GM23338 (cell line): ENCODE measurements at regions not wholly inside any gene's neighbourhood (a gene's known extent, or its start where the extent isn't known, plus 50 kb on each side); places are given as distances from the start of the nearest gene placed in this dataset.

Experiments used
- ATAC-seq: fragments of 200-7000 bp; cut with Tn5 transposase; 3 replicates; pipeline ENCODE4 v1.9.1; 2020
- DNase-seq: peaks from one replicate; pipeline ENCODE4 v3.0.0-alpha.2; 2015; ENCODE audit warnings: low spot score
- H2AFZ ChIP-seq: fragments of 200-600 bp; sonication (generic); 2 replicates; pipeline ENCODE4 v1.8.0; 2016; ENCODE audit warnings: antibody characterized with exemption, mild to moderate bottlenecking, moderate library complexity
- H3F3A ChIP-seq: fragments of 200-600 bp; sonication (generic); replicated peaks from 2 replicates; pipeline ENCODE4 v1.8.0; 2017; ENCODE audit warnings: antibody characterized with exemption, mixed run types, low read depth
- H3K27ac ChIP-seq: fragments of 200-600 bp; sonication (generic); 2 replicates; pipeline ENCODE4 v1.6.1; 2016; ENCODE audit warnings: low read depth
- H3K27me3 ChIP-seq: fragments of 200-600 bp; sonication (generic); 2 replicates; pipeline ENCODE4 v1.8.0; 2016; ENCODE audit warnings: mild to moderate bottlenecking, mixed run types, moderate library complexity; ENCODE audit not compliant: insufficient read depth
- H3K36me3 ChIP-seq: fragments of 200-600 bp; sonication (generic); 2 replicates; pipeline ENCODE4 v1.8.0; 2016; ENCODE audit warnings: mild to moderate bottlenecking; ENCODE audit not compliant: insufficient read depth
- H3K4me1 ChIP-seq: fragments of 200-600 bp; sonication (generic); 2 replicates; pipeline ENCODE4 v1.8.0; 2016; ENCODE audit warnings: mild to moderate bottlenecking, moderate library complexity; ENCODE audit not compliant: insufficient read depth
- H3K4me2 ChIP-seq: fragments of 200-600 bp; sonication (generic); 2 replicates; pipeline ENCODE4 v1.7.1; 2017; ENCODE audit warnings: mixed run types
- H3K4me3 ChIP-seq: fragments of 200-600 bp; sonication (generic); 2 replicates; pipeline ENCODE4 v1.6.1; 2016; ENCODE audit warnings: mixed run types
- H3K79me2 ChIP-seq: fragments of 200-600 bp; sonication (generic); replicated peaks from 2 replicates; pipeline ENCODE4 v1.8.0; 2017; ENCODE audit warnings: mild to moderate bottlenecking; ENCODE audit not compliant: insufficient read depth
- H3K9me2 ChIP-seq: fragments of 200-600 bp; sonication (generic); 2 replicates; pipeline ENCODE4 v1.8.0; 2017; ENCODE audit not compliant: insufficient read depth
- H4K20me1 ChIP-seq: fragments of 200-600 bp; sonication (generic); replicated peaks from 2 replicates; pipeline ENCODE4 v1.8.0; 2017; ENCODE audit warnings: mild to moderate bottlenecking; ENCODE audit not compliant: insufficient read depth
- H3K27ac Mint-ChIP-seq: 2 replicates; pipeline ENCODE4 v1.8.0; 2020; ENCODE audit warnings: inconsistent platforms, mild to moderate bottlenecking, moderate library complexity, mixed read lengths
- H3K27me3 Mint-ChIP-seq: 3 replicates; pipeline ENCODE4 v1.8.0; 2022; ENCODE audit warnings: low read depth, mild to moderate bottlenecking, moderate library complexity, mixed read lengths, inconsistent platforms; ENCODE audit not compliant: insufficient read depth, poor library complexity
- H3K36me3 Mint-ChIP-seq: 3 replicates; pipeline ENCODE4 v1.8.0; 2021; ENCODE audit warnings: low read depth, mild to moderate bottlenecking, inconsistent platforms, moderate library complexity, mixed read lengths
- H3K4me1 Mint-ChIP-seq: 3 replicates; pipeline ENCODE4 v1.8.0; 2020; ENCODE audit warnings: mild to moderate bottlenecking, inconsistent platforms, mixed read lengths
- H3K4me3 Mint-ChIP-seq: 3 replicates; pipeline ENCODE4 v1.8.0; 2021; ENCODE audit warnings: moderate library complexity, mild to moderate bottlenecking, inconsistent platforms, mixed read lengths
- H3K9me3 Mint-ChIP-seq: 3 replicates; pipeline ENCODE4 v1.8.0; 2020; ENCODE audit warnings: moderate library complexity, mild to moderate bottlenecking, inconsistent platforms, mixed read lengths
- CREB1 ChIP-seq: fragments of 250-450 bp; sonication (Bioruptor Pico); IDR thresholded peaks from 2 replicates; pipeline ENCODE4 v1.5.0; 2020; ENCODE audit warnings: low read depth, mild to moderate bottlenecking, moderate library complexity
- EZH2 ChIP-seq: fragments of 200-600 bp; sonication (generic); IDR thresholded peaks from one replicate; pipeline ENCODE4 v1.8.0; 2017; ENCODE audit warnings: antibody characterized with exemption, mild to moderate bottlenecking, low read depth; ENCODE audit not compliant: unreplicated experiment
- EZH2phosphoT487 ChIP-seq: fragments of 200-600 bp; sonication (generic); IDR thresholded peaks from one replicate; pipeline ENCODE4 v1.8.1; 2018; ENCODE audit warnings: antibody characterized with exemption; ENCODE audit not compliant: unreplicated experiment
- JUNB ChIP-seq: IDR thresholded peaks from one replicate; pipeline ENCODE4 v1.6.1; 2016; ENCODE audit warnings: antibody characterized with exemption; ENCODE audit not compliant: unreplicated experiment
- NANOG ChIP-seq: IDR thresholded peaks from 2 replicates; pipeline ENCODE4 v1.6.1; 2016; ENCODE audit warnings: antibody characterized with exemption, borderline replicate concordance
- POLR2AphosphoS5 ChIP-seq: IDR thresholded peaks from 2 replicates; pipeline ENCODE4 v1.6.1; 2016; ENCODE audit warnings: antibody characterized with exemption, low read depth
- STAT1 ChIP-seq: IDR thresholded peaks from one replicate; pipeline ENCODE4 v1.6.1; 2016; ENCODE audit warnings: antibody characterized with exemption; ENCODE audit not compliant: unreplicated experiment
- ZNF114 ChIP-seq: fragments of 250-450 bp; sonication (Bioruptor Pico); IDR thresholded peaks from 2 replicates; pipeline ENCODE4 v1.5.0; 2020; ENCODE audit warnings: mild to moderate bottlenecking, moderate library complexity
- ZNF331 ChIP-seq: fragments of 250-450 bp; sonication (Bioruptor Pico); IDR thresholded peaks from 2 replicates; pipeline ENCODE4 v1.5.0; 2020; ENCODE audit warnings: low read depth, mild to moderate bottlenecking, moderate library complexity
- TF ChIP-seq, protein P1 (sequence below): IDR thresholded peaks from 2 replicates; pipeline ENCODE4 v1.6.1; 2016; ENCODE audit warnings: antibody characterized with exemption
- TF ChIP-seq, protein P2 (sequence below): IDR thresholded peaks from one replicate; pipeline ENCODE4 v1.6.1; 2018; ENCODE audit warnings: antibody characterized with exemption; ENCODE audit not compliant: unreplicated experiment
- TF ChIP-seq, protein P3 (sequence below): fragments of 250-450 bp; sonication (Bioruptor Pico); IDR thresholded peaks from 2 replicates; pipeline ENCODE4 v1.5.0; 2020; ENCODE audit warnings: mild to moderate bottlenecking, moderate library complexity
- TF ChIP-seq, protein P4 (sequence below), 2 experiments: fragments of 200-600 bp in 1 of 2; sonication (generic) in 1 of 2; conservative IDR thresholded peaks; 2 replicates each; pipeline versions ENCODE4 v1.5.1 to v1.6.1; 2016 to 2017; ENCODE audit warnings: antibody characterized with exemption in 2 of 2, low read depth in 2 of 2, mild to moderate bottlenecking in 2 of 2, moderate library complexity in 1 of 2

DNA sequence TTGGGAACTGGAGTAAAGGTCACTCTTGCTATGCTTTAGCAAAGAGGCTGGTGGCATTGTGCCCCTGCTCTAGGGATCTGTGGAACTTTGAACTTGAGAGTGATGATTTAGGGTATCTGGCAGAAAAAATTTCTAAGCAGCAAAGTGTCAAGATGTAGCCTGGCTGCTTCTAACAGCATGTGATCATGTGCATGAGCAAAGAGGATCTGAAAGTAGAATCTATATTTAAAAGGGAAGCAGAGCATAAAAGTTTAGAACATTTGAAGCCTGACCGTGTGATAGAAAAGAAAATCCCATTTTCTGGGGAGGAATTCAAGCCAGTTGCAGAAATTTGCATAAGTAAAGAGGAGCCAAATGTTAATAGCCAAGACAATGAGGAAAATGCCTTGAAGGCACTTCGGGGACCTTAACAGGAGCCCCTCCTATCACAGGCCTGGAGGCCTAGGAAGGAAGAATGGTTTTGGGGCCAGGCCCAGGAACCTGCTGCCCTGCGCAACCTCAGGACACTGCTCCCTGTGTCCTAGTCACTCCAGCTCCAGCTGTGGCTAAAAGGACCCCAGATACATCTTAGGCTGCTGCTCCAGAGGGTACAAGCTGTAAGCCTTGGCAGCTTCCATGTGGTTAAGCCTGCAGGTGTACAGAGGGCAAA lies 212.2 kb upstream of the LINGO1 start:
- Histone ChIP-seq H3K36me3 (peaks cover 3% of the 10 kb centered on the region; the same call in 1 of the 2 replicates), H3K79me2 (no peaks in the 10 kb centered on the region), H3K9me2 (peaks cover 3% of the 10 kb centered on the region; the same call in 1 of the 2 replicates), H3F3A (no peaks in the 10 kb centered on the region), H4K20me1 (no peaks in the 10 kb centered on the region), H3K27ac (no peak overlapping the region), H3K4me1 (no peaks in the 10 kb centered on the region), H2AFZ (no peak overlapping the region), H3K4me2 (no peak overlapping the region), H3K27me3 (no peaks in the 10 kb centered on the region), H3K4me3 (no peak overlapping the region)
- H3K27ac Mint-ChIP-seq: no peak overlapping the region
- H3K4me1 Mint-ChIP-seq: peaks cover 7% of the 10 kb centered on the region
- ATAC-seq (no peak), DNase-seq (peak; percentile 23)
- peaks cover 18% of the 10 kb centered on the region for H3K36me3 Mint-ChIP-seq
- H3K4me3 Mint-ChIP-seq: no peak overlapping the region
- TF ChIP-seq ZNF331 (CRISPR knock-in tag) (no peak), EZH2phosphoT487 (no peak), EZH2 (no peak), NANOG (no peak), STAT1 (no peak), ZNF114 (CRISPR knock-in tag) (no peak), CREB1 (CRISPR knock-in tag) (no peak), POLR2AphosphoS5 (no peak), JUNB (no peak)
- TF ChIP-seq, protein P1, sequence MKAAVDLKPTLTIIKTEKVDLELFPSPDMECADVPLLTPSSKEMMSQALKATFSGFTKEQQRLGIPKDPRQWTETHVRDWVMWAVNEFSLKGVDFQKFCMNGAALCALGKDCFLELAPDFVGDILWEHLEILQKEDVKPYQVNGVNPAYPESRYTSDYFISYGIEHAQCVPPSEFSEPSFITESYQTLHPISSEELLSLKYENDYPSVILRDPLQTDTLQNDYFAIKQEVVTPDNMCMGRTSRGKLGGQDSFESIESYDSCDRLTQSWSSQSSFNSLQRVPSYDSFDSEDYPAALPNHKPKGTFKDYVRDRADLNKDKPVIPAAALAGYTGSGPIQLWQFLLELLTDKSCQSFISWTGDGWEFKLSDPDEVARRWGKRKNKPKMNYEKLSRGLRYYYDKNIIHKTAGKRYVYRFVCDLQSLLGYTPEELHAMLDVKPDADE: no peak
- TF ChIP-seq, protein P2, sequence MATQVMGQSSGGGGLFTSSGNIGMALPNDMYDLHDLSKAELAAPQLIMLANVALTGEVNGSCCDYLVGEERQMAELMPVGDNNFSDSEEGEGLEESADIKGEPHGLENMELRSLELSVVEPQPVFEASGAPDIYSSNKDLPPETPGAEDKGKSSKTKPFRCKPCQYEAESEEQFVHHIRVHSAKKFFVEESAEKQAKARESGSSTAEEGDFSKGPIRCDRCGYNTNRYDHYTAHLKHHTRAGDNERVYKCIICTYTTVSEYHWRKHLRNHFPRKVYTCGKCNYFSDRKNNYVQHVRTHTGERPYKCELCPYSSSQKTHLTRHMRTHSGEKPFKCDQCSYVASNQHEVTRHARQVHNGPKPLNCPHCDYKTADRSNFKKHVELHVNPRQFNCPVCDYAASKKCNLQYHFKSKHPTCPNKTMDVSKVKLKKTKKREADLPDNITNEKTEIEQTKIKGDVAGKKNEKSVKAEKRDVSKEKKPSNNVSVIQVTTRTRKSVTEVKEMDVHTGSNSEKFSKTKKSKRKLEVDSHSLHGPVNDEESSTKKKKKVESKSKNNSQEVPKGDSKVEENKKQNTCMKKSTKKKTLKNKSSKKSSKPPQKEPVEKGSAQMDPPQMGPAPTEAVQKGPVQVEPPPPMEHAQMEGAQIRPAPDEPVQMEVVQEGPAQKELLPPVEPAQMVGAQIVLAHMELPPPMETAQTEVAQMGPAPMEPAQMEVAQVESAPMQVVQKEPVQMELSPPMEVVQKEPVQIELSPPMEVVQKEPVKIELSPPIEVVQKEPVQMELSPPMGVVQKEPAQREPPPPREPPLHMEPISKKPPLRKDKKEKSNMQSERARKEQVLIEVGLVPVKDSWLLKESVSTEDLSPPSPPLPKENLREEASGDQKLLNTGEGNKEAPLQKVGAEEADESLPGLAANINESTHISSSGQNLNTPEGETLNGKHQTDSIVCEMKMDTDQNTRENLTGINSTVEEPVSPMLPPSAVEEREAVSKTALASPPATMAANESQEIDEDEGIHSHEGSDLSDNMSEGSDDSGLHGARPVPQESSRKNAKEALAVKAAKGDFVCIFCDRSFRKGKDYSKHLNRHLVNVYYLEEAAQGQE: no peak
- TF ChIP-seq, protein P3, sequence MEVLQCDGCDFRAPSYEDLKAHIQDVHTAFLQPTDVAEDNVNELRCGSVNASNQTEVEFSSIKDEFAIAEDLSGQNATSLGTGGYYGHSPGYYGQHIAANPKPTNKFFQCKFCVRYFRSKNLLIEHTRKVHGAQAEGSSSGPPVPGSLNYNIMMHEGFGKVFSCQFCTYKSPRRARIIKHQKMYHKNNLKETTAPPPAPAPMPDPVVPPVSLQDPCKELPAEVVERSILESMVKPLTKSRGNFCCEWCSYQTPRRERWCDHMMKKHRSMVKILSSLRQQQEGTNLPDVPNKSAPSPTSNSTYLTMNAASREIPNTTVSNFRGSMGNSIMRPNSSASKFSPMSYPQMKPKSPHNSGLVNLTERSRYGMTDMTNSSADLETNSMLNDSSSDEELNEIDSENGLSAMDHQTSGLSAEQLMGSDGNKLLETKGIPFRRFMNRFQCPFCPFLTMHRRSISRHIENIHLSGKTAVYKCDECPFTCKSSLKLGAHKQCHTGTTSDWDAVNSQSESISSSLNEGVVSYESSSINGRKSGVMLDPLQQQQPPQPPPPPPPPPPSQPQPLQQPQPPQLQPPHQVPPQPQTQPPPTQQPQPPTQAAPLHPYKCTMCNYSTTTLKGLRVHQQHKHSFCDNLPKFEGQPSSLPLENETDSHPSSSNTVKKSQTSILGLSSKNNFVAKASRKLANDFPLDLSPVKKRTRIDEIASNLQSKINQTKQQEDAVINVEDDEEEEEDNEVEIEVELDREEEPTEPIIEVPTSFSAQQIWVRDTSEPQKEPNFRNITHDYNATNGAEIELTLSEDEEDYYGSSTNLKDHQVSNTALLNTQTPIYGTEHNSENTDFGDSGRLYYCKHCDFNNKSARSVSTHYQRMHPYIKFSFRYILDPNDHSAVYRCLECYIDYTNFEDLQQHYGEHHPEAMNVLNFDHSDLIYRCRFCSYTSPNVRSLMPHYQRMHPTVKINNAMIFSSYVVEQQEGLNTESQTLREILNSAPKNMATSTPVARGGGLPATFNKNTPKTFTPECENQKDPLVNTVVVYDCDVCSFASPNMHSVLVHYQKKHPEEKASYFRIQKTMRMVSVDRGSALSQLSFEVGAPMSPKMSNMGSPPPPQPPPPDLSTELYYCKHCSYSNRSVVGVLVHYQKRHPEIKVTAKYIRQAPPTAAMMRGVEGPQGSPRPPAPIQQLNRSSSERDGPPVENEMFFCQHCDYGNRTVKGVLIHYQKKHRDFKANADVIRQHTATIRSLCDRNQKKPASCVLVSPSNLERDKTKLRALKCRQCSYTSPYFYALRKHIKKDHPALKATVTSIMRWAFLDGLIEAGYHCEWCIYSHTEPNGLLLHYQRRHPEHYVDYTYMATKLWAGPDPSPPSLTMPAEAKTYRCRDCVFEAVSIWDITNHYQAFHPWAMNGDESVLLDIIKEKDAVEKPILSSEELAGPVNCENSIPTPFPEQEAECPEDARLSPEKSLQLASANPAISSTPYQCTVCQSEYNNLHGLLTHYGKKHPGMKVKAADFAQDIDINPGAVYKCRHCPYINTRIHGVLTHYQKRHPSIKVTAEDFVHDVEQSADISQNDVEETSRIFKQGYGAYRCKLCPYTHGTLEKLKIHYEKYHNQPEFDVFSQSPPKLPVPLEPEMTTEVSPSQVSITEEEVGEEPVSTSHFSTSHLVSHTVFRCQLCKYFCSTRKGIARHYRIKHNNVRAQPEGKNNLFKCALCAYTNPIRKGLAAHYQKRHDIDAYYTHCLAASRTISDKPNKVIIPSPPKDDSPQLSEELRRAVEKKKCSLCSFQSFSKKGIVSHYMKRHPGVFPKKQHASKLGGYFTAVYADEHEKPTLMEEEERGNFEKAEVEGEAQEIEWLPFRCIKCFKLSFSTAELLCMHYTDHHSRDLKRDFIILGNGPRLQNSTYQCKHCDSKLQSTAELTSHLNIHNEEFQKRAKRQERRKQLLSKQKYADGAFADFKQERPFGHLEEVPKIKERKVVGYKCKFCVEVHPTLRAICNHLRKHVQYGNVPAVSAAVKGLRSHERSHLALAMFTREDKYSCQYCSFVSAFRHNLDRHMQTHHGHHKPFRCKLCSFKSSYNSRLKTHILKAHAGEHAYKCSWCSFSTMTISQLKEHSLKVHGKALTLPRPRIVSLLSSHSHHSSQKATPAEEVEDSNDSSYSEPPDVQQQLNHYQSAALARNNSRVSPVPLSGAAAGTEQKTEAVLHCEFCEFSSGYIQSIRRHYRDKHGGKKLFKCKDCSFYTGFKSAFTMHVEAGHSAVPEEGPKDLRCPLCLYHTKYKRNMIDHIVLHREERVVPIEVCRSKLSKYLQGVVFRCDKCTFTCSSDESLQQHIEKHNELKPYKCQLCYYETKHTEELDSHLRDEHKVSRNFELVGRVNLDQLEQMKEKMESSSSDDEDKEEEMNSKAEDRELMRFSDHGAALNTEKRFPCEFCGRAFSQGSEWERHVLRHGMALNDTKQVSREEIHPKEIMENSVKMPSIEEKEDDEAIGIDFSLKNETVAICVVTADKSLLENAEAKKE (CRISPR knock-in tag): no peak
- TF ChIP-seq, protein P4, sequence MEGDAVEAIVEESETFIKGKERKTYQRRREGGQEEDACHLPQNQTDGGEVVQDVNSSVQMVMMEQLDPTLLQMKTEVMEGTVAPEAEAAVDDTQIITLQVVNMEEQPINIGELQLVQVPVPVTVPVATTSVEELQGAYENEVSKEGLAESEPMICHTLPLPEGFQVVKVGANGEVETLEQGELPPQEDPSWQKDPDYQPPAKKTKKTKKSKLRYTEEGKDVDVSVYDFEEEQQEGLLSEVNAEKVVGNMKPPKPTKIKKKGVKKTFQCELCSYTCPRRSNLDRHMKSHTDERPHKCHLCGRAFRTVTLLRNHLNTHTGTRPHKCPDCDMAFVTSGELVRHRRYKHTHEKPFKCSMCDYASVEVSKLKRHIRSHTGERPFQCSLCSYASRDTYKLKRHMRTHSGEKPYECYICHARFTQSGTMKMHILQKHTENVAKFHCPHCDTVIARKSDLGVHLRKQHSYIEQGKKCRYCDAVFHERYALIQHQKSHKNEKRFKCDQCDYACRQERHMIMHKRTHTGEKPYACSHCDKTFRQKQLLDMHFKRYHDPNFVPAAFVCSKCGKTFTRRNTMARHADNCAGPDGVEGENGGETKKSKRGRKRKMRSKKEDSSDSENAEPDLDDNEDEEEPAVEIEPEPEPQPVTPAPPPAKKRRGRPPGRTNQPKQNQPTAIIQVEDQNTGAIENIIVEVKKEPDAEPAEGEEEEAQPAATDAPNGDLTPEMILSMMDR (conservative IDR thresholded peaks at IDR 0.05; ENCODE audit: low read depth in 2 of 2): no peak
- peaks cover 30% of the 10 kb centered on the region for H3K9me3 Mint-ChIP-seq
- H3K27me3 Mint-ChIP-seq: no peaks in the 10 kb centered on the region
